ENCODE measurements at regions not wholly inside any gene's neighbourhood (a gene's known extent, or its start where the extent isn't known, plus 50 kb on each side); places are given as distances from the start of the nearest gene placed in this dataset.
"Not testable (repeated sequence)": the region's sequence is repeated elsewhere in the genome, so short reads cannot be mapped to it uniquely, and the experiment has no call there.

DNA sequence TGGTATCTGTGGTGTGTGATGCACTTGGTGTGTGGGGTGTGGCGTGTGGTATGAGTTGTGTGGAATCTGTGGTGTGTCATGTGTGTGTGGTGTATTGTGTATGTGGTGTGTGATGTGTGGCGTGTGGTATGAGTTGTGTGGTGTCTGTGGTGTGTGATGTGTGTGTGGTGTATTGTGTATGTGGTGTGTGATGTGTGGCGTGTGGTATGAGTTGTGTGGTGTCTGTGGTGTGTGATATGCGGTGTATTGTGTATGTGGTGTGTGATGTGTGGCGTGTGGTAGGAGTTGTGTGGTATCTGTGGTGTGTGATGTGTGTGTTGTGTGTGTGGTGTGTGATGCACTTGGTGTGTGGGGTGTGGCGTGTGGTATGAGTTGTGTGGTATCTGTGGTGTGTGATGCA is 271.7 kb upstream of the IRX1 start:
- TF ChIP-seq RNF2 (IDR thresholded peaks at IDR 0.05; ENCODE audit: borderline replicate concordance, low read depth); CEBPB (IDR thresholded peaks at IDR 0.05): not testable (repeated sequence)

Data from A549 (cell line).